Gastrocnemius medialis (tissue), 4 donors: ENCODE measurements at regions not wholly inside any gene's neighbourhood (a gene's known extent, or its start where the extent isn't known, plus 50 kb on each side); places are given as distances from the start of the nearest gene placed in this dataset.

Source experiments
- POLR2A ChIP-seq, 2 donors: fragments of 450-650 bp; IDR thresholded peaks; one replicate each; pipeline ENCODE4 v1.6.1; 2017; ENCODE audit warnings: antibody characterized with exemption in 2 of 2, mild to moderate bottlenecking in 2 of 2, moderate library complexity in 2 of 2
- TF ChIP-seq, protein P1 (sequence below), 5 experiments: fragments of 450-650 bp in 3 of 5; fragments of 200-600 bp in 2 of 5; sonication (generic) in 2 of 5; IDR thresholded peaks in 4 of 5; conservative IDR thresholded peaks in 1 of 5; 1 replicate in 4 of 5; 2 replicates in 1 of 5; pipeline ENCODE4 v1.5.1; 2016 to 2019; ENCODE audit warnings: antibody characterized with exemption in 5 of 5, mild to moderate bottlenecking in 3 of 5, moderate library complexity in 3 of 5

DNA sequence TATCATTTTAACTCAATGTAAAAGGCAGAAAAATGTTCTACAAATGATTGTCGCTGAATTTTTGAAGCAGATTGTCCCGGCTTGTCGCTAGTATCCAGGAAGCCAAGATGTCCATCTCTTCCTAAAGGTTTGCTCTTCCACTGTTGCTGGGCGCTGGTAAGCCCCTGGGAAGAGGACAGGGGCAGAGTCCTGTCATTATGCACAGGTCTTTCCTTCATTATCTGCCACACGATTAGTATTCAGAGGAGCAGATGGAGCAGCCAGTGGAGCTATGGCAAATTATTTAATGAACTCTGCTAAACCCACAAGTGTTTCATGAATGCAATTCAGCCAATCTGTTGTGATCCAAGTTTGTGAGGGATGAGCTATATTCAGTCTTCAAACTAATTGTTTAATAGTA is 499.1 kb upstream of the NRP1 start:
- TF ChIP-seq, protein P1, sequence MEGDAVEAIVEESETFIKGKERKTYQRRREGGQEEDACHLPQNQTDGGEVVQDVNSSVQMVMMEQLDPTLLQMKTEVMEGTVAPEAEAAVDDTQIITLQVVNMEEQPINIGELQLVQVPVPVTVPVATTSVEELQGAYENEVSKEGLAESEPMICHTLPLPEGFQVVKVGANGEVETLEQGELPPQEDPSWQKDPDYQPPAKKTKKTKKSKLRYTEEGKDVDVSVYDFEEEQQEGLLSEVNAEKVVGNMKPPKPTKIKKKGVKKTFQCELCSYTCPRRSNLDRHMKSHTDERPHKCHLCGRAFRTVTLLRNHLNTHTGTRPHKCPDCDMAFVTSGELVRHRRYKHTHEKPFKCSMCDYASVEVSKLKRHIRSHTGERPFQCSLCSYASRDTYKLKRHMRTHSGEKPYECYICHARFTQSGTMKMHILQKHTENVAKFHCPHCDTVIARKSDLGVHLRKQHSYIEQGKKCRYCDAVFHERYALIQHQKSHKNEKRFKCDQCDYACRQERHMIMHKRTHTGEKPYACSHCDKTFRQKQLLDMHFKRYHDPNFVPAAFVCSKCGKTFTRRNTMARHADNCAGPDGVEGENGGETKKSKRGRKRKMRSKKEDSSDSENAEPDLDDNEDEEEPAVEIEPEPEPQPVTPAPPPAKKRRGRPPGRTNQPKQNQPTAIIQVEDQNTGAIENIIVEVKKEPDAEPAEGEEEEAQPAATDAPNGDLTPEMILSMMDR (IDR thresholded peaks at IDR 0.05 in 4 of 5, conservative IDR thresholded peaks at IDR 0.05 in 1 of 5) = no peak
- TF ChIP-seq POLR2A (IDR thresholded peaks at IDR 0.05) = no peak
